ENCODE measurements at regions not wholly inside any gene's neighbourhood (a gene's known extent, or its start where the extent isn't known, plus 50 kb on each side); places are given as distances from the start of the nearest gene placed in this dataset.

DNA sequence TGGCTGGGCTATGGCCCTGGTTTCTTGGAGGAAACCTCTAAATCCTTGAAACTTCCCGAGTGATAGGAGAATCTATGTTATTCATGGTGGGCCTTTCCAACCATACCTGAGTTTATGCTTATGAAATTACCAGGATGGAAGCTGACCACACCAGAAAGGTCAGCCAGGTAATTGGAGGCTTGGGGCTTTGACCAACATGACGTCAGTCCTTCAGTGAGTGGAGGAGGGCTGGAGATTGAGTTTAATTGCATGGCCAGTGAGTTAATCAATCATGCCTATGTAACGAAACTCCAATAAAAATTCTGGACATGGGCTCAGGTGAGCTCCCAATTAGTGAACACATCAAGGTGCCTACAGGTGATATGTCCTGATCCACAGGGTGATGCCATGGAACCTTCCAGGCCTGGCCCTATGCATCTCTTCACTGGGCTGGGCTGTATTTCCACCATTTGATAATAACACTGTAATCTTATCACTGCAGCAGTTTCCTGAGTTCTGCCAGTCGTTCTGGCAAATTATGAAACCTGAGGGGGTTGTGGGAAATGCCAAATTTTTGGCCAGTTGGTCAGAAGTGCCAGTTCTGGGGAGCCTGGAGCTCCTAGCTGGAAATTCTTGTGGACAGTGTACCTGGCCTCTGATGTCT is 106.5 kb downstream of the CDH26 start:
- H3K36me3 ChIP-seq, result no peaks in the 10 kb centered on the region
- H3K27me3 ChIP-seq, result no peaks in the 10 kb centered on the region
- intact Hi-C loops (cut with DNase I; ENCODE audit: low total_unique reads), result no loop called here
- no peak for TF ChIP-seq POLR2A (IDR thresholded peaks at IDR 0.05)
- TF ChIP-seq, protein P1, sequence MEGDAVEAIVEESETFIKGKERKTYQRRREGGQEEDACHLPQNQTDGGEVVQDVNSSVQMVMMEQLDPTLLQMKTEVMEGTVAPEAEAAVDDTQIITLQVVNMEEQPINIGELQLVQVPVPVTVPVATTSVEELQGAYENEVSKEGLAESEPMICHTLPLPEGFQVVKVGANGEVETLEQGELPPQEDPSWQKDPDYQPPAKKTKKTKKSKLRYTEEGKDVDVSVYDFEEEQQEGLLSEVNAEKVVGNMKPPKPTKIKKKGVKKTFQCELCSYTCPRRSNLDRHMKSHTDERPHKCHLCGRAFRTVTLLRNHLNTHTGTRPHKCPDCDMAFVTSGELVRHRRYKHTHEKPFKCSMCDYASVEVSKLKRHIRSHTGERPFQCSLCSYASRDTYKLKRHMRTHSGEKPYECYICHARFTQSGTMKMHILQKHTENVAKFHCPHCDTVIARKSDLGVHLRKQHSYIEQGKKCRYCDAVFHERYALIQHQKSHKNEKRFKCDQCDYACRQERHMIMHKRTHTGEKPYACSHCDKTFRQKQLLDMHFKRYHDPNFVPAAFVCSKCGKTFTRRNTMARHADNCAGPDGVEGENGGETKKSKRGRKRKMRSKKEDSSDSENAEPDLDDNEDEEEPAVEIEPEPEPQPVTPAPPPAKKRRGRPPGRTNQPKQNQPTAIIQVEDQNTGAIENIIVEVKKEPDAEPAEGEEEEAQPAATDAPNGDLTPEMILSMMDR (IDR thresholded peaks at IDR 0.05), result no peak
- H3K9me3 ChIP-seq, result no peaks in the 10 kb centered on the region
- no peak for DNase-seq
- peak overlapping the region in 1 of 2 donors; percentile 85 for H3K27ac ChIP-seq
- H3K4me3 ChIP-seq, result no peak overlapping the region
- peaks cover 0 to 7% of the 10 kb centered on the region in 2 donors for H3K4me1 ChIP-seq

DNA sequence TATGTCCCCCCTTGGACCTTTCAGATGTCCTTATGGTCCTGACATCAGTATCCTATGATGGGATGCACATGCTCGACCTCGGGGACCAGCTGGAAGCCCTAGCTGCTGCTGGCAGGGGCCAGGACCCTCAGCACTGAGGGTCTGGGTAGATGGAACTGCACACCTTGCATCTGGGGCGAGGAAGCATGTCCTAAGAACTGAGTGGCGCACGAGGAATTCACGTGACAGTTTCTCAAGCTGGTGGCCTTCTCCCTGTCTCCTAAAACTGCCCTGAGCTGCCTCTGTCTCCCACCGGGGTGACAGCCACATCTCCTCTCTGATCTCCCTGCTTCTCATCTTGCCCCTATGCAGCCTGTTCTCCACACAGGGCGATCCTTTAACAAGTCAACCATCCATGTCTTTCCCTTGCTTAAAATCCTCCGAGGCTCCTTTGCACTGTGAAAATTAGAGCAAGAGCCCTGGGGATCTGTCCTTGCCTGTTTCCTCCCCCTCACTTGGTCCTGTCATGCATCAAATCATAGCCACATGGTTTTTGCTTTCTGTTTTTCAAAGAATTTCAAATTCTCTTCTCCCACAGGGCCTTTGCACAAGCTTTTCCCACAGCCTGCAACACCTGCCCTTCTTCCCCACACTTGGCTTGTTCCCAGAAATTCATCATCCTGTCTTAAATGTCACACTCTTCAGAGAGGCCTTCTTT is 107.7 kb downstream of the CDH26 start:
- H3K36me3 ChIP-seq, result no peaks in the 10 kb centered on the region
- peaks cover 0 to 7% of the 10 kb centered on the region in 2 donors for H3K4me1 ChIP-seq
- H3K4me3 ChIP-seq, result no peak overlapping the region
- intact Hi-C loops (cut with DNase I; ENCODE audit: low total_unique reads), result no loop called here
- H3K9me3 ChIP-seq, result no peaks in the 10 kb centered on the region
- H3K27ac ChIP-seq, result no peak overlapping the region
- DNase-seq, result no peak
- H3K27me3 ChIP-seq, result no peaks in the 10 kb centered on the region
- TF ChIP-seq, protein P1 (IDR thresholded peaks at IDR 0.05), result no peak
- no peak for TF ChIP-seq POLR2A (IDR thresholded peaks at IDR 0.05)

- no peak overlapping the region for H3K27ac ChIP-seq
- no peak for DNase-seq
- H3K36me3 ChIP-seq, result no peaks in the 10 kb centered on the region
- intact Hi-C loops (cut with DNase I; ENCODE audit: low total_unique reads), result no loop called here
- H3K4me3 ChIP-seq, result no peak overlapping the region
- H3K27me3 ChIP-seq, result no peaks in the 10 kb centered on the region
- H3K4me1 ChIP-seq, result peaks cover 0 to 7% of the 10 kb centered on the region in 2 donors
- TF ChIP-seq POLR2A (IDR thresholded peaks at IDR 0.05), result no peak
- TF ChIP-seq, protein P1 (IDR thresholded peaks at IDR 0.05), result no peak
- H3K9me3 ChIP-seq, result no peaks in the 10 kb centered on the region
Measured at GRCh38 chr20:60066438-60066823, 108.2 kb downstream of the CDH26 start.

DNA sequence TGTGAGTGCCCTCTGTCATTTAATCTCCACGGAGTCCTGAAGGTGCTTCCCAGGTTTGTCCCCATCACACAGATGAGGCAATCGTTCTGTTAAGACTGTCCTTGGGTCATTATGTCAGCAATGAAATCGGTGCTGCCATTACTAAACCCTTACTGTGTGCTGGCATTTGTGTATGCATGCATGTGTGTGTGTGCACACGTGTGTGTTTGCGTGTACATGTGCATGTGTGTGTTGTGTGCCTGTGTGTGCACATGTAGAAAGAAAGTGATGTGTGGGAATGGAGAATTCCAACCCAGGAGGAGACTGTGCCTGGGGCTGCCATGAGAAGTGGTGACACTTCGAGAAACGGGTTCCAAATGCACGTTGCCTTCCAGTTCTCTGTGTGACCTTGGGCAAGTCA is 110.3 kb downstream of the CDH26 start:
- intact Hi-C loops (cut with DNase I; ENCODE audit: low total_unique reads), result no loop called here
- Histone ChIP-seq H3K27ac (no peak overlapping the region), H3K4me1 (no peaks in the 10 kb centered on the region), H3K36me3 (no peaks in the 10 kb centered on the region), H3K4me3 (no peak overlapping the region), H3K27me3 (no peaks in the 10 kb centered on the region), H3K9me3 (no peaks in the 10 kb centered on the region)
- TF ChIP-seq, protein P1 (IDR thresholded peaks at IDR 0.05), result no peak
- no peak for TF ChIP-seq POLR2A (IDR thresholded peaks at IDR 0.05)
- DNase-seq, result no peak

- no peaks in the 10 kb centered on the region for H3K27me3 ChIP-seq
- no peaks in the 10 kb centered on the region for H3K4me1 ChIP-seq
- TF ChIP-seq POLR2A (IDR thresholded peaks at IDR 0.05), result no peak
- TF ChIP-seq, protein P1 (IDR thresholded peaks at IDR 0.05), result no peak
- no peaks in the 10 kb centered on the region for H3K36me3 ChIP-seq
- no peak for DNase-seq
- H3K4me3 ChIP-seq, result no peak overlapping the region
- H3K9me3 ChIP-seq, result no peaks in the 10 kb centered on the region
- no peak overlapping the region for H3K27ac ChIP-seq
- intact Hi-C loops (cut with DNase I; ENCODE audit: low total_unique reads), result no loop called here
Measured at GRCh38 chr20:60069656-60070055, 111.4 kb downstream of the CDH26 start.

All from uterus (tissue), 3 donors.